C4-2B (cell line): ENCODE measurements at regions not wholly inside any gene's neighbourhood (a gene's known extent, or its start where the extent isn't known, plus 50 kb on each side); places are given as distances from the start of the nearest gene placed in this dataset.

Experiments
- H3K27ac ChIP-seq: fragments of 450-650 bp; 2 replicates; pipeline ENCODE4 v1.5.1; 2017
- CTCF ChIP-seq: fragments of 450-650 bp; conservative IDR thresholded peaks from 2 replicates; pipeline ENCODE4 v1.5.1; 2017; ENCODE audit warnings: mild to moderate bottlenecking
- ZFX ChIP-seq: fragments of 450-650 bp; IDR thresholded peaks from 2 replicates; pipeline ENCODE4 v1.6.1; 2017

- no peak overlapping the region for H3K27ac ChIP-seq
- TF ChIP-seq ZFX (no peak), CTCF (peak; percentile 67)
Measured at GRCh38 chr2:121897335-121897970, 142.0 kb downstream of the TSN start.

GRCh38 chr2:121898483-121898882, 143.0 kb downstream of the TSN start:
- H3K27ac ChIP-seq = no peak overlapping the region
- TF ChIP-seq CTCF (no peak), ZFX (no peak)

- no peak overlapping the region for H3K27ac ChIP-seq
- no peak for TF ChIP-seq ZFX
- TF ChIP-seq CTCF = no peak
Measured at GRCh38 chr2:121900391-121900790, 144.9 kb downstream of the TSN start.

- TF ChIP-seq ZFX (no peak), CTCF (peak; percentile 28)
- H3K27ac ChIP-seq = peak overlapping the region; percentile 19; the same call in 1 of the 2 replicates
Measured at GRCh38 chr2:121902171-121902591, 146.7 kb downstream of the TSN start.

GRCh38 chr2:121902616-121903015, 147.2 kb downstream of the TSN start:
- TF ChIP-seq ZFX (no peak), CTCF (no peak)
- peak overlapping the region; percentile 19; the same call in 1 of the 2 replicates for H3K27ac ChIP-seq

- peak overlapping the region; percentile 19; the same call in 1 of the 2 replicates for H3K27ac ChIP-seq
- TF ChIP-seq ZFX = no peak
Measured at GRCh38 chr2:121903037-121903689, 147.7 kb downstream of the TSN start.

- H3K27ac ChIP-seq = no peak overlapping the region
- TF ChIP-seq CTCF = no peak
- TF ChIP-seq ZFX = no peak
Measured at GRCh38 chr2:121904656-121905055, 149.2 kb downstream of the TSN start.

- no peak for TF ChIP-seq ZFX
- no peak for TF ChIP-seq CTCF
- no peak overlapping the region for H3K27ac ChIP-seq
Measured at GRCh38 chr2:121905201-121905600, 149.8 kb downstream of the TSN start.
